HG03108 (cell line): ENCODE measurements at regions not wholly inside any gene's neighbourhood (a gene's known extent, or its start where the extent isn't known, plus 50 kb on each side); places are given as distances from the start of the nearest gene placed in this dataset.

Experiments used
- ATAC-seq: cut with Tn5 transposase; IDR thresholded peaks from one replicate; pipeline ENCODE4 v1.9.1; 2021; ENCODE audit warnings: moderate library complexity; ENCODE audit not compliant: unreplicated experiment

- no peak for ATAC-seq
Observed at GRCh38 chr7:110326966-110327365, 764.0 kb upstream of the LRRN3 start.

- no peak for ATAC-seq
Observed at GRCh38 chr7:110336423-110336822, 754.5 kb upstream of the LRRN3 start.

- no peak for ATAC-seq
Observed at GRCh38 chr7:110337646-110338045, 753.3 kb upstream of the LRRN3 start.

DNA sequence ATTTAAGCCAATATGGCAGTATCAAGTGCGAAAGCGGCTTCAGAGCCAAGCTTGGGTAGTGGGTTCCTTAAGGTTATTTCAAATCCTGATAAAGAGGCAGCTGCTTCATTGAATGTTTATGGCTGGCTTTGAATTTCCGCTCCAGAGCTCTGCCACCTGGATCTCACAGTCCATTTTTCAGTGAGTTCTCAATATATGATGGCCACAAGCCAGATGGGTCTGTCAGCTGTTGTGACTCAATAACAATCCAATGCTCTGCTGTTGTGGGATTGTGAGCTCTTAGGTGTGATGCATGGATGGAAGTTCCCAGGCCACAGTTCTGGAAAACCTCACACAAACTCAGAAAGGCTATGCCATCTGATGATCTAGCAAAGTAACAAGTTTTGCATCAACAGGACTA, 743.8 kb upstream of the LRRN3 start:
- no peak for ATAC-seq

- ATAC-seq = no peak
Observed at GRCh38 chr7:110356438-110356837, 734.5 kb upstream of the LRRN3 start.

DNA sequence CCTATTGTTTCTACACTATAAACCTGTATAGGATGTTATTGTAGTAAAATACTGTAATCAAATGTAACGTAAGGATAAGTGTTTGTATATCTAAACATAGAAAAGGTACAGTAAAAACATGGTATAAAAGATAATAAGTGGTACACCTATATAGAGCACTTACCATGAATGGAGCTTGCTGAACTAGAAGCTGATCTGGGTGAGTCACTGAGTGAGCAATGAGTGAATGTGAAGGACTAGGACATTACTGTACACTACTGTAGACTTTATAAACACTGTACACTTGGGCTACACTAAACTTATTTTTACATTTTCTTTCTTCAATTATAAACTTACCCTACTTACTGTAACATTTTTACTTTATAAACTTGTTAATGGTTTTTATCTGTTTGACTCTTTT, 732.9 kb upstream of the LRRN3 start:
- ATAC-seq = no peak

GRCh38 chr7:110371709-110372108, 719.2 kb upstream of the LRRN3 start:
- ATAC-seq = no peak

GRCh38 chr7:110372685-110373084, 718.2 kb upstream of the LRRN3 start:
- no peak for ATAC-seq

DNA sequence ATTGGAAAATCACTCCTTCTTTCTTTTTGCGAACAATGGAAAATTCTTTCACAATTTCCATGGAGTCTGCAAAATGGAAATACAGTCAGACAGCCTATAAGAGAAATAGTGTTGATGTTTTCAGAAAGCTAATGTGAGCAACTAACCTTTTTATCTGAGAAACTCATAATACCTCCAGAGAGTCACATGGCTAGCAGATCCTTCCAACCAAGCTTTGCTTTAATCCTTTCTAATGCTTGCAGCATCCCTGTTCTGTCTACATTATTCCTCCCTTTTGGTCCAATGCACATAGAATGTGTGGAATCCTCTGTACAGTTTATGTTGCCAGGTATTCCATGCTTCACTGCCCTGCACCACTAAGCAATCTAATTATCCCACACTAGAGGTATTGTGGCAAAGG, 717.5 kb upstream of the LRRN3 start:
- no peak for ATAC-seq

GRCh38 chr7:110373859-110374258, 717.1 kb upstream of the LRRN3 start:
- ATAC-seq = no peak

DNA sequence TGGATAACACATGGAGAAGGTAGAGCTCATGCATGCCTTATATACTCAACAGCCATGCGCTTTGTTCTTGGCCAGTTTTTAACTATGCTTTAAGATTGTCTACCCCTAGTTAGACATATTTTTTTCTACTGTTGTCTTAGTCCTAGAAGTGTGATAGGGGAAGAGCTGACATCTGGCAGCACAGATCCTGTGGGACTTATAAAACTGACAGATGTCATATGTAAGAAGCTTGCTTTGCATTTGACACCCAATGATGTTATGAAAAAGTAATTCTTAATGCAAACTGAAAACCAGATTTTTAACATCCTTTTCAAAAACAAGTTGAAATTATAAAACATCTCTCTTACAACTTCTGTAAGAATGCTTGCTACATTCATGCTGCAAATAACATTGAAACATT, 715.9 kb upstream of the LRRN3 start:
- ATAC-seq = no peak

DNA sequence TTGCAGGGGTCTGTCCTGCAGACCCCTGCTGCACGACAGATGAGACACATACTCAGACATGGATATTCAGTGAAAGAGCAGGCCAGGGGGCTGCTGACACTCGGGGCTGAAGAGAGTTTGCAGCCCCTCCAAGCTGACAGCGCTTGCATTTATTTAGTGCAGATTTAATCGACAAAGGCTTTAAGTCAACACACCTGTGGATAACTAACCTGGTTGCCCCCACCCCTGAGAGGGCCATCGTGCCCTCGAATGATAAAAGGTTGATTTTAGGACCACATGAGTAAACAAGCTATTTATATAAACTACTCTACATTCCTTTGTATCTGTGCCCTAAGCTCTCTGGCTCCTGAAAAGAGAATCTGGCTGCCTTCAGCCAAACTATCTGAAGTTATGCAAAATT, 708.2 kb upstream of the LRRN3 start:
- no peak for ATAC-seq

- ATAC-seq = no peak
Observed at GRCh38 chr7:110386006-110386405, 704.9 kb upstream of the LRRN3 start.

GRCh38 chr7:110386913-110387312, 704.0 kb upstream of the LRRN3 start:
- ATAC-seq = no peak

DNA sequence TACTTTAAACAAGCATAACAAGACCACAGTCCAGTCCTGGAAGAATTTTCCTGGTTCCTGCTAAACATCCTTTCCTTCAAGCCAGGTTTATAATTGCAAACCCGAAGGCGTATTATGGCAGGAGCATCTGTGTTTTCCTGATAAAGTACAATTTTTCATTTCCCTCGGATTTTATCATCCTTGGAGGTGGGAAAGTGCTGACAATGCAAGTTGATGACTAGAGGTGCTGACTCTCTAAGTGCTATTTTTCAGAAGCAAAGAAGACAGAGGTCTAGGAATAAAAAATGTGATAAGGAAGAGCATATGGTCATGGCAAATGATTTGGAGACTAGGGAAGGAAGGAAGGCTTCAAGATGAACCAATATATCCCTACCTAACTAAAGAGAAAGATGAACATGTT, 703.2 kb upstream of the LRRN3 start:
- no peak for ATAC-seq

- ATAC-seq = no peak
Observed at GRCh38 chr7:110388457-110388856, 702.5 kb upstream of the LRRN3 start.

DNA sequence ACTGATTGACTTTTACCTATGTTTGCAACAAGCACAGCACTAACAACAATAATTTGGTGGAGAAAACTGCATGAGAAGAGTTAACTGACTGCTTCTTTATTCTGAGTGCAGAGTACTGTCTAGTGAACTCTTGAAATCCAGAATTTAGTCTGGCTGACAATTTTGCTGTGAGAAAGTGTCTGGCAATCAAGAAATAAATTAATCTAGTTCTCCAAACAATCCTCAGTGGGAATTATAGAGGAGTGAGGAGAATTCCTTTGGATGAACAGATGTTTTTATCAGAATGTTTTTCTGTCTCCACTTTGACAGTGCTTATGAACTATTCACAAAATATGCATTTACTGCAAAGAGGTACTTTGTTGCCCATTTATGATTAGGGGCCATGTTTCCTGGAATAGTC, 694.9 kb upstream of the LRRN3 start:
- ATAC-seq = no peak

GRCh38 chr7:110397927-110398660, 692.8 kb upstream of the LRRN3 start:
- no peak for ATAC-seq

DNA sequence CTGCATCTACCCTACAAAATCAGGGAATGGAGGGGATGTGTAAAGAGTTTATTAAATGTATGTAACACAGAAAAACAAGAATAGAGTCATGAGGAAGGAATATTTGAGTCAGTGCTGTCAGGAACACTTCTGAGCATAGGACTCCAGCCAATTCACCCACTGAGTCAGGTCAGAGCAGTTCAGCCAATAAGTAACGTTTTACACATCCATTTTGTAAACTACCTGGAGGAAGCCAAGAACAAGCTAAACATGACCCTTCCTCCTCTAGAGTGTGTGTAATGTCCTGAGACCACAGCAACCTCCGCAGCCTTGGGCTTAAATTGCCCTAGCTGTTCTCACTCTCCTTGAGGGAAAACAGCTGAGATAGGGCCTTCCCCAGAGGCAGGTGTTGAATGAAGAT, 691.5 kb upstream of the LRRN3 start:
- no peak for ATAC-seq

DNA sequence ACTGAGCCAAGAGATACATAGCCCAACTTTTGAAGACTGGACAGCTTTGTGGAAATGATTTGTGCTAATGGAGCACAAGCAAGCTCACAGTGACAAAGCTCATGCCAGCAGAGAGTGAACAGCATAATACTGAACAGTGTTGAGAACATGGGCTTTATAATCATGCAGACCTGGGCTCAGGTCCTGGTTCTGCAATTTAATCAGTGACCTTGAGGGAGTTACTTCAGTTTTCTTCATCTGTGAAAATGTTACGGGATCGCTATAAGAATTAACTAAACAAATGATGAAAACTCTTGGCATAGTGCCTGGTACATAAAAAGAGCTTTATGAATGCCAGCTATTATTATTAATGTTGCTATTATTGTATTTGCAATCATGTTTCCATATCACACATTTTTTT, 690.5 kb upstream of the LRRN3 start:
- no peak for ATAC-seq

GRCh38 chr7:110407242-110407641, 683.7 kb upstream of the LRRN3 start:
- no peak for ATAC-seq

GRCh38 chr7:110407706-110408105, 683.2 kb upstream of the LRRN3 start:
- no peak for ATAC-seq

DNA sequence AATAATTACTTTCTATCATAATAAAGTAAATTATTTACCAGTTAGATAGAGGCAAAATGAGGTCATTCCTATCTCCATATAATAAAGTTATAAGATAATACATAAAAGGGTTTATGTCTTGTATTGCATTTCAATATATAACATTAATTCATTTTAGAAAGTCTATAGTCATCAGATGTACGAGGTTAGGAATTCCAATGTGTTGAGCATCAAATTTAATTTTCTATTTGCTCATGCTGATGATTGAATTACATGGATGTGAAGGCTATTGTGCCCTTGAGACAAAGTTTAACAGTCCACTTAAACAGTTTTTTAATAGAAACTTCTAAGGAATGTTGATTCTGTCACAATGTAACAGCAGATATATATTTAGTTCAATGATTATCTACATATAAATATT, 678.3 kb upstream of the LRRN3 start:
- no peak for ATAC-seq
